Liver (tissue), 7 donors: ENCODE measurements at regions not wholly inside any gene's neighbourhood (a gene's known extent, or its start where the extent isn't known, plus 50 kb on each side); places are given as distances from the start of the nearest gene placed in this dataset.

Experiments used
- DNase-seq: peaks from one replicate; pipeline ENCODE4 v3.0.0-alpha.2; 2017; ENCODE audit warnings: low spot score
- H3K27ac ChIP-seq, 2 donors: one replicate each; pipeline ENCODE4 v1.7.0; 2013; ENCODE audit warnings: inconsistent platforms in 2 of 2, low read length in 2 of 2, control low read depth in 1 of 2, low read depth in 1 of 2, mild to moderate bottlenecking in 1 of 2
- H3K27me3 ChIP-seq, 4 donors: one replicate each; pipeline versions ENCODE4 v1.6.1 to v1.7.0; 2013; ENCODE audit warnings: low read length in 3 of 4, inconsistent platforms in 1 of 4, mild to moderate bottlenecking in 1 of 4, moderate library complexity in 1 of 4; ENCODE audit not compliant: control insufficient read depth in 4 of 4, insufficient read depth in 4 of 4
- H3K36me3 ChIP-seq, 4 donors: one replicate each; pipeline versions ENCODE4 v1.6.1 to v1.7.0; 2013; ENCODE audit warnings: low read length in 3 of 4, mild to moderate bottlenecking in 3 of 4, low read depth in 1 of 4, moderate library complexity in 1 of 4; ENCODE audit not compliant: control insufficient read depth in 4 of 4, insufficient read depth in 3 of 4
- H3K4me1 ChIP-seq, 4 donors: one replicate each; pipeline versions ENCODE4 v1.6.1 to v1.7.0; 2013; ENCODE audit warnings: low read length in 3 of 4, mild to moderate bottlenecking in 3 of 4, moderate library complexity in 1 of 4; ENCODE audit not compliant: control insufficient read depth in 4 of 4, insufficient read depth in 4 of 4
- H3K4me3 ChIP-seq, 3 donors: one replicate each; pipeline versions ENCODE4 v1.6.1 to v1.7.0; 2013; ENCODE audit warnings: low read length in 3 of 3, control low read depth in 1 of 3, low read depth in 1 of 3, mild to moderate bottlenecking in 1 of 3
- H3K9ac ChIP-seq, 2 donors: one replicate each; pipeline ENCODE4 v1.7.0; 2013; ENCODE audit warnings: low read length in 2 of 2, mild to moderate bottlenecking in 2 of 2, moderate library complexity in 2 of 2, control low read depth in 1 of 2, low read depth in 1 of 2
- H3K9me3 ChIP-seq, 4 donors: one replicate each; pipeline versions ENCODE4 v1.6.1 to v1.7.0; 2013; ENCODE audit warnings: low read length in 3 of 4; ENCODE audit not compliant: control insufficient read depth in 4 of 4
- ATF3 ChIP-seq: IDR thresholded peaks from 2 replicates; pipeline ENCODE4 v1.6.1; 2016; ENCODE audit warnings: antibody characterized with exemption
- EGR1 ChIP-seq, 2 donors: IDR thresholded peaks; 2 replicates each; pipeline ENCODE4 v1.6.1; 2016 to 2018; ENCODE audit warnings: antibody characterized with exemption in 2 of 2, low read depth in 2 of 2
- FOXA1 ChIP-seq: IDR thresholded peaks from 2 replicates; pipeline ENCODE4 v1.6.1; 2016; ENCODE audit warnings: antibody characterized with exemption
- FOXA2 ChIP-seq: IDR thresholded peaks from 2 replicates; pipeline ENCODE4 v1.6.1; 2016; ENCODE audit warnings: antibody characterized with exemption
- GABPA ChIP-seq, 2 donors: IDR thresholded peaks in 1 of 2; conservative IDR thresholded peaks in 1 of 2; 2 replicates each; pipeline ENCODE4 v1.6.1; 2016; ENCODE audit warnings: antibody characterized with exemption in 2 of 2, mild to moderate bottlenecking in 1 of 2, moderate library complexity in 1 of 2
- HNF4A ChIP-seq, 2 donors: conservative IDR thresholded peaks; 2 replicates each; pipeline ENCODE4 v1.6.1; 2016; ENCODE audit warnings: antibody characterized with exemption in 2 of 2, mild to moderate bottlenecking in 2 of 2
- HNF4G ChIP-seq: IDR thresholded peaks from 2 replicates; pipeline ENCODE4 v1.6.1; 2016; ENCODE audit warnings: antibody characterized with exemption
- JUND ChIP-seq, 2 donors: IDR thresholded peaks; 2 replicates each; pipeline ENCODE4 v1.6.1; 2016; ENCODE audit warnings: antibody characterized with exemption in 2 of 2
- MAX ChIP-seq: IDR thresholded peaks from 2 replicates; pipeline ENCODE4 v1.6.1; 2016; ENCODE audit warnings: antibody characterized with exemption
- NR2F2 ChIP-seq: IDR thresholded peaks from 2 replicates; pipeline ENCODE4 v1.6.1; 2016; ENCODE audit warnings: antibody characterized with exemption
- RAD21 ChIP-seq, 2 donors: IDR thresholded peaks; 2 replicates each; pipeline ENCODE4 v1.6.1; 2016; ENCODE audit warnings: antibody characterized with exemption in 2 of 2, mild to moderate bottlenecking in 2 of 2
- REST ChIP-seq: IDR thresholded peaks from 2 replicates; pipeline ENCODE4 v1.6.1; 2016; ENCODE audit warnings: antibody characterized with exemption, mild to moderate bottlenecking
- SP1 ChIP-seq: IDR thresholded peaks from 2 replicates; pipeline ENCODE4 v1.6.1; 2018; ENCODE audit warnings: antibody characterized with exemption, mild to moderate bottlenecking
- TAF1 ChIP-seq: conservative IDR thresholded peaks from 2 replicates; pipeline ENCODE4 v1.6.1; 2016; ENCODE audit warnings: antibody characterized with exemption, mild to moderate bottlenecking
- YY1 ChIP-seq: IDR thresholded peaks from 2 replicates; pipeline ENCODE4 v1.6.1; 2016; ENCODE audit warnings: antibody characterized with exemption, mild to moderate bottlenecking
- WGBS: extraction: QIAGEN DNeasy Blood & Tissue Kit; methylation state at CpG from one replicate; pipeline ENCODE4 v1.1.7; 2013; 5-methylcytosine and 5-hydroxymethylcytosine counted together
- donor health status: healthy.
- donor health status: healthy.
- donor health status: healthy.
- donor health status: healthy.

GRCh38 chr15:94925680-94926079, 694.3 kb downstream of the MCTP2 start (continued):
- TF ChIP-seq REST (no peak), MAX (no peak), SP1 (no peak), TAF1 (no peak), RAD21 (IDR thresholded peaks at IDR 0.05) (no peak), YY1 (no peak), ATF3 (no peak), NR2F2 (no peak)

GRCh38 chr15:94927003-94927402, 695.6 kb downstream of the MCTP2 start:
- no peaks in the 10 kb centered on the region for H3K27me3 ChIP-seq
- H3K9me3 ChIP-seq: no peaks in the 10 kb centered on the region
- no peak for TF ChIP-seq HNF4A (conservative IDR thresholded peaks at IDR 0.05)
- TF ChIP-seq JUND (IDR thresholded peaks at IDR 0.05): no peak
- TF ChIP-seq MAX: no peak
- no peak for TF ChIP-seq SP1
- TF ChIP-seq EGR1 (IDR thresholded peaks at IDR 0.05; ENCODE audit: low read depth in 2 of 2): no peak
- no peak overlapping the region for H3K9ac ChIP-seq
- no peak overlapping the region for H3K27ac ChIP-seq
- no peak overlapping the region for H3K4me3 ChIP-seq
- H3K36me3 ChIP-seq: no peaks in the 10 kb centered on the region
- DNase-seq: no peak
- H3K4me1 ChIP-seq: no peaks in the 10 kb centered on the region
- 70% methylated on average over 3 of the region's 3 CpGs for WGBS

- no peaks in the 10 kb centered on the region for H3K4me1 ChIP-seq
- H3K9me3 ChIP-seq: peaks cover 0 to 3% (median under 1%) of the 10 kb centered on the region in 4 donors
- no peak overlapping the region for H3K9ac ChIP-seq
- no peak for DNase-seq
- no peaks in the 10 kb centered on the region for H3K27me3 ChIP-seq
- H3K36me3 ChIP-seq: no peaks in the 10 kb centered on the region
- no peak overlapping the region for H3K27ac ChIP-seq
- no peak for TF ChIP-seq FOXA2
- TF ChIP-seq ATF3: no peak
- no peak for TF ChIP-seq GABPA (IDR thresholded peaks at IDR 0.05 in 1 of 2, conservative IDR thresholded peaks at IDR 0.05 in 1 of 2)
- no peak for TF ChIP-seq TAF1
- no peak for TF ChIP-seq EGR1 (IDR thresholded peaks at IDR 0.05; ENCODE audit: low read depth in 2 of 2)
- no peak for TF ChIP-seq FOXA1
- no peak for TF ChIP-seq SP1
- no peak for TF ChIP-seq JUND (IDR thresholded peaks at IDR 0.05)
- no peak for TF ChIP-seq HNF4G
- H3K4me3 ChIP-seq: no peak overlapping the region
- 76% methylated on average over 3 of the region's 3 CpGs for WGBS
These were observed 697.9 kb downstream of the MCTP2 start for GRCh38 chr15:94929282-94929681.
